Astrocyte (in vitro differentiated cells and primary cell): ENCODE measurements at regions not wholly inside any gene's neighbourhood (a gene's known extent, or its start where the extent isn't known, plus 50 kb on each side); places are given as distances from the start of the nearest gene placed in this dataset.

Experiments
- DNase-seq: peaks from one replicate; pipeline ENCODE4 v3.0.0-alpha.2; 2010; ENCODE audit warnings: low read depth
- FAIRE-seq: peaks from 2 replicates; lab custom pipeline; 2011; peaks lifted over from hg19 to GRCh38; lab: Jason Lieb, UNC
- H2AFZ ChIP-seq: 2 replicates; pipeline ENCODE4 v1.6.0; 2012; ENCODE audit warnings: low read depth, low read length, inconsistent platforms
- H3K27ac ChIP-seq: 2 replicates; pipeline ENCODE4 v1.5.1; 2011; ENCODE audit warnings: low read depth, low read length, inconsistent platforms
- H3K27me3 ChIP-seq: 2 replicates; pipeline ENCODE4 v1.6.0; 2011; ENCODE audit warnings: low read length, inconsistent platforms; ENCODE audit not compliant: insufficient read depth
- H3K36me3 ChIP-seq: 2 replicates; pipeline ENCODE4 v1.5.1; 2011; ENCODE audit warnings: low read length, inconsistent platforms; ENCODE audit not compliant: insufficient read depth
- H3K4me1 ChIP-seq: 2 replicates; pipeline ENCODE4 v1.5.1; 2011; ENCODE audit warnings: low read length, inconsistent platforms; ENCODE audit not compliant: insufficient read depth
- H3K4me2 ChIP-seq: 2 replicates; pipeline ENCODE4 v1.6.0; 2012; ENCODE audit warnings: low read length, inconsistent platforms
- H3K4me3 ChIP-seq: 2 replicates; pipeline ENCODE4 v1.5.1; 2011; ENCODE audit warnings: low read depth, mild to moderate bottlenecking, low read length, inconsistent platforms; ENCODE audit not compliant: insufficient read depth
- H3K79me2 ChIP-seq: 2 replicates; pipeline ENCODE4 v1.6.0; 2012; ENCODE audit warnings: mild to moderate bottlenecking, low read length, inconsistent platforms; ENCODE audit not compliant: insufficient read depth
- H3K9ac ChIP-seq: 2 replicates; pipeline ENCODE4 v1.6.0; 2012; ENCODE audit warnings: mild to moderate bottlenecking, low read length, inconsistent platforms
- H3K9me3 ChIP-seq: 2 replicates; pipeline ENCODE4 v1.5.1; 2012; ENCODE audit warnings: low read depth, mild to moderate bottlenecking, low read length, inconsistent platforms; ENCODE audit not compliant: insufficient read depth
- H4K20me1 ChIP-seq: 2 replicates; pipeline ENCODE4 v1.6.0; 2012; ENCODE audit warnings: low read length, inconsistent platforms; ENCODE audit not compliant: insufficient read depth
- H3K27ac Mint-ChIP-seq: one replicate; pipeline ENCODE4 v1.8.0; 2021; ENCODE audit warnings: mild to moderate bottlenecking, mixed read lengths; ENCODE audit not compliant: unreplicated experiment
- H3K27me3 Mint-ChIP-seq: one replicate; pipeline ENCODE4 v1.8.0; 2021; ENCODE audit warnings: low read depth, mixed read lengths; ENCODE audit not compliant: unreplicated experiment
- H3K36me3 Mint-ChIP-seq: one replicate; pipeline ENCODE4 v1.8.0; 2021; ENCODE audit warnings: low read depth, mixed read lengths; ENCODE audit not compliant: unreplicated experiment
- H3K4me1 Mint-ChIP-seq: one replicate; pipeline ENCODE4 v1.8.0; 2021; ENCODE audit warnings: low read depth, mixed read lengths; ENCODE audit not compliant: unreplicated experiment
- H3K4me3 Mint-ChIP-seq: one replicate; pipeline ENCODE4 v1.8.0; 2021; ENCODE audit warnings: mild to moderate bottlenecking, moderate library complexity, mixed read lengths; ENCODE audit not compliant: unreplicated experiment
- H3K9me3 Mint-ChIP-seq: one replicate; pipeline ENCODE4 v1.8.0; 2021; ENCODE audit warnings: mild to moderate bottlenecking, mixed read lengths; ENCODE audit not compliant: unreplicated experiment
- CTCF ChIP-seq: IDR thresholded peaks from 2 replicates; pipeline ENCODE4 v1.5.1; 2011; ENCODE audit warnings: low read depth, mild to moderate bottlenecking, inconsistent platforms, low read length, moderate library complexity; ENCODE audit not compliant: insufficient read depth
- EZH2 ChIP-seq: IDR thresholded peaks from 2 replicates; pipeline ENCODE4 v1.6.1; 2012; ENCODE audit warnings: mild to moderate bottlenecking, low read length, inconsistent platforms; ENCODE audit not compliant: insufficient read depth

GRCh38 chr13:90427322-90428272, 919.9 kb upstream of the MIR17HG start:
- no peak overlapping the region for H3K27ac Mint-ChIP-seq

GRCh38 chr13:90428522-90429210, 918.8 kb upstream of the MIR17HG start:
- H3K4me1 Mint-ChIP-seq: no peaks in the 10 kb centered on the region

More at GRCh38 chr13:90427322-90428272, 919.9 kb upstream of the MIR17HG start:
- Mint-ChIP-seq H3K27me3 (no peaks in the 10 kb centered on the region), H3K36me3 (no peaks in the 10 kb centered on the region), H3K9me3 (peaks cover 1% of the 10 kb centered on the region), H3K4me1 (no peaks in the 10 kb centered on the region), H3K4me3 (no peak overlapping the region)
- H3K4me2 ChIP-seq: no peak overlapping the region
- no peak overlapping the region for H3K9ac ChIP-seq
- TF ChIP-seq CTCF (no peak), EZH2 (no peak)
- H3K27ac ChIP-seq: no peak overlapping the region
- no peaks in the 10 kb centered on the region for H3K36me3 ChIP-seq
- FAIRE-seq (no peak), DNase-seq (no peak)
- no peaks in the 10 kb centered on the region for H3K79me2 ChIP-seq
- H3K4me3 ChIP-seq: no peak overlapping the region
- no peaks in the 10 kb centered on the region for H4K20me1 ChIP-seq
- H3K4me1 ChIP-seq: no peaks in the 10 kb centered on the region
- H3K9me3 ChIP-seq: no peaks in the 10 kb centered on the region
- H2AFZ ChIP-seq: peak overlapping the region; percentile 9
- no peaks in the 10 kb centered on the region for H3K27me3 ChIP-seq

More at GRCh38 chr13:90428522-90429210, 918.8 kb upstream of the MIR17HG start:
- peaks cover 1% of the 10 kb centered on the region for H3K9me3 Mint-ChIP-seq
- FAIRE-seq (no peak), DNase-seq (no peak)
- no peaks in the 10 kb centered on the region for H3K27me3 Mint-ChIP-seq
- no peaks in the 10 kb centered on the region for H3K36me3 Mint-ChIP-seq
- no peak overlapping the region for H2AFZ ChIP-seq
- no peaks in the 10 kb centered on the region for H4K20me1 ChIP-seq
- H3K9ac ChIP-seq: no peak overlapping the region
- H3K4me3 Mint-ChIP-seq: no peak overlapping the region
- no peaks in the 10 kb centered on the region for H3K79me2 ChIP-seq
- H3K27me3 ChIP-seq: no peaks in the 10 kb centered on the region
- no peaks in the 10 kb centered on the region for H3K9me3 ChIP-seq
- no peak overlapping the region for H3K27ac Mint-ChIP-seq
- no peak for TF ChIP-seq EZH2
- no peak for TF ChIP-seq CTCF
- no peak overlapping the region for H3K4me3 ChIP-seq
- H3K36me3 ChIP-seq: no peaks in the 10 kb centered on the region
- no peaks in the 10 kb centered on the region for H3K4me1 ChIP-seq
- H3K4me2 ChIP-seq: no peak overlapping the region
- H3K27ac ChIP-seq: no peak overlapping the region
